ENCODE measurements at regions not wholly inside any gene's neighbourhood (a gene's known extent, or its start where the extent isn't known, plus 50 kb on each side); places are given as distances from the start of the nearest gene placed in this dataset.
A peak's percentile ranks its signal among the peaks of the same experiment; 100 is the strongest.

DNA sequence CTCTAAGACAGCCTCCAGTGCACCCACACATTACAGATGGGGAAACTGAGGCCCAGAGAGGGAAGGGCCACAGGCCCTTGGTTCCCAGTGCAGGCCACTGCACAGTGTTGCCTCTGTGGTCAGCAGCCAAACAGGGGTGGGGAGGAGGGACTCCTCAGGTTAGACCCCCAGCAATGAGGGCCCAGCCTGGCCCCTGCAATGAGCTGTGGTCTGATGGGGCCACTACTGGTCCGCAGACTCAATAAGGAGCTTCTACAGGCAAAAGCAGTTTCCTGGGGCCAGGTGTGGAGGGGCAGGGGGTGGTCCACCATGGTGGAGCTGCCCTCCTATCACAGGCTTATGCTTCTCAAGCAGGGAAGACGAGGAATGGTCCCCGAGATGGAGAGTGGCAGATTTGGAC lies 87.6 kb downstream of the HS1BP3 start:
- Histone ChIP-seq H3K4ac (ENCODE audit: low read length) (no peak overlapping the region), H4K8ac (ENCODE audit: low read depth, low read length) (no peak overlapping the region), H2BK15ac (ENCODE audit: low read length) (peak overlapping the region; percentile 50), H3K36me3 (replicated peaks in 1 of 2; ENCODE audit: control insufficient read depth in 2 of 2, insufficient read depth in 2 of 2, low read length in 2 of 2) (no peaks in the 10 kb centered on the region), H2BK12ac (ENCODE audit: low read length) (no peak overlapping the region), H3K14ac (ENCODE audit: low read length) (no peak overlapping the region), H3K23ac (ENCODE audit: low read depth, low read length, poor library complexity) (no peak overlapping the region), H4K91ac (ENCODE audit: low read depth, low read length, poor library complexity) (no peak overlapping the region), H2AFZ (ENCODE audit: low read length) (no peak overlapping the region), H3K18ac (ENCODE audit: low read length) (peak overlapping the region; percentile 73), H3K9ac (ENCODE audit: low read depth, low read length, poor library complexity) (no peak overlapping the region), H2BK5ac (ENCODE audit: low read length) (no peak overlapping the region), H2BK120ac (ENCODE audit: low read depth, low read length) (no peak overlapping the region), H3K4me3 (ENCODE audit: low read length in 2 of 2) (peak overlapping the region in 1 of 2 donors; percentile 28), H3K27ac (replicated peaks; ENCODE audit: low read length) (no peak overlapping the region), H3K4me2 (ENCODE audit: insufficient read depth, low read length, poor library complexity, severe bottlenecking) (no peak overlapping the region), H3K4me1 (ENCODE audit: control insufficient read depth in 2 of 2, insufficient read depth in 1 of 2, low read depth in 1 of 2, low read length in 2 of 2) (peaks cover 37 to 44% of the 10 kb centered on the region in 2 donors), H2AK5ac (ENCODE audit: low read depth, low read length) (peak overlapping the region; percentile 7), H3K9me3 (replicated peaks in 1 of 2; ENCODE audit: control insufficient read depth in 2 of 2, insufficient read depth in 1 of 2, low read depth in 1 of 2, low read length in 2 of 2) (peaks cover 0 to 2% of the 10 kb centered on the region in 2 donors), H3K27me3 (ENCODE audit: control insufficient read depth in 3 of 3, insufficient read depth in 3 of 3, low read depth in 1 of 3, low read length in 3 of 3) (peaks cover 0 to 6% (median 0%) of the 10 kb centered on the region in 3 experiments), H3K79me1 (ENCODE audit: low read depth, low read length) (no peaks in the 10 kb centered on the region)
- no CpG with 5 or more reads among the region's 3 CpGs for WGBS, 2 donors (ENCODE audit: extremely low coverage in 2 of 2, insufficient read length in 2 of 2, insufficient replicate concordance in 1 of 2)
- no peak for DNase-seq (ENCODE audit: low spot score)

DNA sequence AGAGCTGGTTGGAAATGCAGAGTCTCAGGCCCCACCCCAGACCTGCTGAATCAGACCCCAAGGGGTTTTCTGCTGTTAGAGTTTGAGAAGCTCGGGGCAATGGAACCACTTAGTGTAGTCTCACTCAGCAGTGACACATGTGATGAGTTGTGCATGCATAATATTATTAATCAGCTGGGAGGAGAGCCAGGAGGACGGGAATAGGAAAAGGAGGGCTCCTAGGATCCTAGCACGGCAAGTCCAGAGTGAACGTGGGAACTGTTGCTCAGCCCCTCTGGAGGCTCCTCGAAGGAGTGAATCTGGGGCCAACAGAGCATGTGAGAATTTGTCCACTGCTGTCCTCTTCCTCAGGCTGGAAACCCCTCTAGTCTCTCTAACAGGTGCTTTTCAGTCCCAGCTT lies 87.1 kb downstream of the HS1BP3 start:
- Histone ChIP-seq H3K36me3 (replicated peaks in 1 of 2; ENCODE audit: control insufficient read depth in 2 of 2, insufficient read depth in 2 of 2, low read length in 2 of 2) (no peaks in the 10 kb centered on the region), H3K27me3 (ENCODE audit: control insufficient read depth in 3 of 3, insufficient read depth in 3 of 3, low read depth in 1 of 3, low read length in 3 of 3) (peaks cover 0 to 8% (median 0%) of the 10 kb centered on the region in 3 experiments), H4K91ac (ENCODE audit: low read depth, low read length, poor library complexity) (no peak overlapping the region), H3K4me2 (ENCODE audit: insufficient read depth, low read length, poor library complexity, severe bottlenecking) (no peak overlapping the region), H2BK120ac (ENCODE audit: low read depth, low read length) (no peak overlapping the region), H3K27ac (replicated peaks; ENCODE audit: low read length) (no peak overlapping the region), H3K18ac (ENCODE audit: low read length) (peak overlapping the region; percentile 7), H2BK5ac (ENCODE audit: low read length) (no peak overlapping the region), H3K9ac (ENCODE audit: low read depth, low read length, poor library complexity) (no peak overlapping the region), H3K4ac (ENCODE audit: low read length) (no peak overlapping the region), H3K79me1 (ENCODE audit: low read depth, low read length) (no peaks in the 10 kb centered on the region), H2AFZ (ENCODE audit: low read length) (no peak overlapping the region), H3K4me3 (ENCODE audit: low read length in 2 of 2) (no peak overlapping the region), H2BK15ac (ENCODE audit: low read length) (peak overlapping the region; percentile 50), H3K4me1 (ENCODE audit: control insufficient read depth in 2 of 2, insufficient read depth in 1 of 2, low read depth in 1 of 2, low read length in 2 of 2) (peaks cover 43 to 49% of the 10 kb centered on the region in 2 donors), H3K9me3 (replicated peaks in 1 of 2; ENCODE audit: control insufficient read depth in 2 of 2, insufficient read depth in 1 of 2, low read depth in 1 of 2, low read length in 2 of 2) (peaks cover 0 to 2% of the 10 kb centered on the region in 2 donors), H2BK12ac (ENCODE audit: low read length) (no peak overlapping the region), H3K14ac (ENCODE audit: low read length) (no peak overlapping the region), H3K23ac (ENCODE audit: low read depth, low read length, poor library complexity) (no peak overlapping the region), H4K8ac (ENCODE audit: low read depth, low read length) (no peak overlapping the region), H2AK5ac (ENCODE audit: low read depth, low read length) (peak overlapping the region; percentile 57)
- WGBS, 2 donors (ENCODE audit: extremely low coverage in 2 of 2, insufficient read length in 2 of 2, insufficient replicate concordance in 1 of 2), result no CpG with 5 or more reads among the region's 5 CpGs
- DNase-seq (ENCODE audit: low spot score), result no peak

DNA sequence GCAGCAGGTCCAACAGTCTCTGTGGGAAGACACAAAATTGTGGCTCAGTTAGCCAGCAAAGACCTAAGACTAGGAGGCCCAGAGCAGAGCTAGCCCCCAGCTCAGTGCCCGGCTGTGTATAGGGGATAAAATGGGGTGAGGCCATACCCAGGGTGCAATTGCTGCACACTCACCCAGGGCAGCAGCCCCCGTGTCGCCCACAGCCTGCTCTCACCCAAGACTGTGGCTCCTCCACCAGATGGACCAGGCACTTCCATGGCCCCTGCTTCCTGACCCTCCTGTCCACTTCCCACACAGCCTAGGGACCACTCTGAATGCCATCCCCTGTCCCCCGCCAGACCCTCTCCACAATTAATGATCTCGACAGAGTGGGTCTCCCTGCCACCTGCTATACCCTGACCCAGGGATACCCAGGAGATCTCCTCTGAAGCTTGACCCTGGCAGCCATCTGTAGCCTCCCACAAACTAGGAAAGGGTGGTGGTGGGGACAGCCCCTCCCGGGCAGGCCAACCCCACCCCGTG lies 85.7 kb downstream of the HS1BP3 start:
- Histone ChIP-seq H2BK15ac (ENCODE audit: low read length) (peak overlapping the region; percentile 62), H3K4me3 (ENCODE audit: low read length in 2 of 2) (no peak overlapping the region), H3K4me2 (ENCODE audit: insufficient read depth, low read length, poor library complexity, severe bottlenecking) (no peak overlapping the region), H3K4ac (ENCODE audit: low read length) (peak overlapping the region; percentile 24), H2AK5ac (ENCODE audit: low read depth, low read length) (peak overlapping the region; percentile 83), H4K91ac (ENCODE audit: low read depth, low read length, poor library complexity) (no peak overlapping the region), H2BK12ac (ENCODE audit: low read length) (peak overlapping the region; percentile 2), H2BK120ac (ENCODE audit: low read depth, low read length) (no peak overlapping the region), H3K4me1 (ENCODE audit: control insufficient read depth in 2 of 2, insufficient read depth in 1 of 2, low read depth in 1 of 2, low read length in 2 of 2) (peaks cover 43 to 52% of the 10 kb centered on the region in 2 donors), H3K79me1 (ENCODE audit: low read depth, low read length) (no peaks in the 10 kb centered on the region), H3K9ac (ENCODE audit: low read depth, low read length, poor library complexity) (no peak overlapping the region), H3K27me3 (ENCODE audit: control insufficient read depth in 3 of 3, insufficient read depth in 3 of 3, low read depth in 1 of 3, low read length in 3 of 3) (peaks cover 0 to 8% (median 0%) of the 10 kb centered on the region in 3 experiments), H3K23ac (ENCODE audit: low read depth, low read length, poor library complexity) (no peak overlapping the region), H3K14ac (ENCODE audit: low read length) (no peak overlapping the region), H3K9me3 (replicated peaks in 1 of 2; ENCODE audit: control insufficient read depth in 2 of 2, insufficient read depth in 1 of 2, low read depth in 1 of 2, low read length in 2 of 2) (peaks cover 0 to 2% of the 10 kb centered on the region in 2 donors), H2BK5ac (ENCODE audit: low read length) (no peak overlapping the region), H3K27ac (replicated peaks; ENCODE audit: low read length) (no peak overlapping the region), H4K8ac (ENCODE audit: low read depth, low read length) (no peak overlapping the region), H3K18ac (ENCODE audit: low read length) (peak overlapping the region; percentile 31), H3K36me3 (replicated peaks in 1 of 2; ENCODE audit: control insufficient read depth in 2 of 2, insufficient read depth in 2 of 2, low read length in 2 of 2) (no peaks in the 10 kb centered on the region), H2AFZ (ENCODE audit: low read length) (peak overlapping the region; percentile 48)
- WGBS, 2 donors (ENCODE audit: extremely low coverage in 2 of 2, insufficient read length in 2 of 2, insufficient replicate concordance in 1 of 2), result no CpG with 5 or more reads among the region's 7 CpGs
- DNase-seq (ENCODE audit: low spot score), result no peak

DNA sequence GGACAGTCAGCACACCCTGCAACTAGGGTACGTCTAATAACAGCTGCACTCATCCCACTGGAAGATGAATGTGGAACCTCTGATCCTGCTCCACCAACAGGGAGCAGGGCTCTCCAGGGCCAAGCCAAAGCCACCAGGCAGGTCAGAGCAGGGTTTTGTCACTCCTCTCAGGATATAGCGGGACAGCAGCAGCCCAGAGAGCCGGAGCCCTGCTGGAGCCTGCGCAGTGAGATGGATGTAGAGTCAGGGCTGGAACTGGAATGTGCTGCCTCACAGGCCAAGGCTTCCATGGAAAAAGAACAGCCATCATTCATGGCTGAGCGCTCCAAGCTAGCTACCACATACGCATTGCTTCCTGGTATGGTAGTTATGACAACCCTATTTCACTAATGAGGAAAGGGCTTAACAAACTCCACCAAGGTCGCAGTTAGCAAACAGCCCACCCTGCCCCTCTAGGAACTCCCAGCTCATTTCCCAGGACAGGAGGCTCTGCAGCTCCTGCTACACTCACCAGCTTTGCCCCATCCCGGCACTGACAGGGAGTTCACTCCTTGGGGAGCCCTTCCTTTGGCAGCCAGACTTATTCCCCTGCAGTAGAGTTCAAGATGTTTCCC lies 85.2 kb downstream of the HS1BP3 start:
- Histone ChIP-seq H3K36me3 (replicated peaks in 1 of 2; ENCODE audit: control insufficient read depth in 2 of 2, insufficient read depth in 2 of 2, low read length in 2 of 2) (no peaks in the 10 kb centered on the region), H4K8ac (ENCODE audit: low read depth, low read length) (no peak overlapping the region), H2BK12ac (ENCODE audit: low read length) (no peak overlapping the region), H2AK5ac (ENCODE audit: low read depth, low read length) (peak overlapping the region; percentile 83), H3K4me3 (ENCODE audit: low read length in 2 of 2) (no peak overlapping the region), H2AFZ (ENCODE audit: low read length) (peak overlapping the region; percentile 48), H3K9me3 (replicated peaks in 1 of 2; ENCODE audit: control insufficient read depth in 2 of 2, insufficient read depth in 1 of 2, low read depth in 1 of 2, low read length in 2 of 2) (peaks cover 0 to 2% of the 10 kb centered on the region in 2 donors), H3K14ac (ENCODE audit: low read length) (no peak overlapping the region), H2BK120ac (ENCODE audit: low read depth, low read length) (no peak overlapping the region), H3K9ac (ENCODE audit: low read depth, low read length, poor library complexity) (no peak overlapping the region), H3K27me3 (ENCODE audit: control insufficient read depth in 3 of 3, insufficient read depth in 3 of 3, low read depth in 1 of 3, low read length in 3 of 3) (peaks cover 0 to 8% (median 0%) of the 10 kb centered on the region in 3 experiments), H3K4me2 (ENCODE audit: insufficient read depth, low read length, poor library complexity, severe bottlenecking) (no peak overlapping the region), H2BK5ac (ENCODE audit: low read length) (no peak overlapping the region), H3K18ac (ENCODE audit: low read length) (no peak overlapping the region), H3K23ac (ENCODE audit: low read depth, low read length, poor library complexity) (no peak overlapping the region), H3K4me1 (ENCODE audit: control insufficient read depth in 2 of 2, insufficient read depth in 1 of 2, low read depth in 1 of 2, low read length in 2 of 2) (peaks cover 43 to 52% of the 10 kb centered on the region in 2 donors), H3K27ac (replicated peaks; ENCODE audit: low read length) (no peak overlapping the region), H3K79me1 (ENCODE audit: low read depth, low read length) (no peaks in the 10 kb centered on the region), H2BK15ac (ENCODE audit: low read length) (peak overlapping the region; percentile 62), H4K91ac (ENCODE audit: low read depth, low read length, poor library complexity) (no peak overlapping the region), H3K4ac (ENCODE audit: low read length) (no peak overlapping the region)
- WGBS, 2 donors (ENCODE audit: extremely low coverage in 2 of 2, insufficient read length in 2 of 2, insufficient replicate concordance in 1 of 2), result no CpG with 5 or more reads among the region's 8 CpGs
- no peak for DNase-seq (ENCODE audit: low spot score)

Measured in neuronal stem cell (in vitro differentiated cells).